Fibroblast of villous mesenchyme (primary cell): ENCODE measurements at regions not wholly inside any gene's neighbourhood (a gene's known extent, or its start where the extent isn't known, plus 50 kb on each side); places are given as distances from the start of the nearest gene placed in this dataset.

Experiments used
- DNase-seq: peaks from one replicate; pipeline ENCODE4 v3.0.0-alpha.2; 2010; ENCODE audit warnings: low read depth
- H3K4me3 ChIP-seq: 2 replicates; pipeline ENCODE4 v1.5.1; 2011; ENCODE audit warnings: low read depth, mild to moderate bottlenecking, low read length
- TF ChIP-seq, protein P1 (sequence below): IDR thresholded peaks from 2 replicates; pipeline ENCODE4 v1.5.1; 2012; ENCODE audit warnings: low read depth, mild to moderate bottlenecking, low read length; ENCODE audit not compliant: insufficient read depth

DNA sequence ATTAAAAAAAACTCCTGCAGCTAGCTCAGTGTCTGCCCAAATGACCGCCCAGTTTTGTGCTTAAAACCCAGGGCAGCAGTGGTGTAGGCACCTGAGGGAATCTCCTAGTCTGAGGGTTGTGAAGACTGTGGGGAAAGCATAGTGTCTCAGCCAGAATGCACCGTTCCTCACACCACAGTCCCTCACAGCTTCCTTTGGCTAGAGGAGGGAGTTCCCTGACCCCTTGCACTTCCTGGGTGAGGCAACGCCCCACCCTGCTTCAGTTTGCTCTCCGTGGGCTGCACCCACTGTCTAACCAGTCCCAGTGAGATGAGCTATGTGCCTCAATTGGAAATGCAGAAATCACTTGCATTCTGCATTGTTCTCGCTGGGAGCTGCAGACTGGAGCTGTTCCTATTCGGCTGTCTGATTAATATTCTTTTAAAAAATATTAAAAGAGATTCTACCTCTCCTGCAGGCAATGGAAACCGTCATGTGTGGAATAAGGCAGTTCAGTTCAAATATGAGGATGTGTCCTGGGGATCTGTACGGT is 645.7 kb downstream of the FGF9 start:
- DNase-seq: no peak
- no peak overlapping the region for H3K4me3 ChIP-seq
- TF ChIP-seq, protein P1, sequence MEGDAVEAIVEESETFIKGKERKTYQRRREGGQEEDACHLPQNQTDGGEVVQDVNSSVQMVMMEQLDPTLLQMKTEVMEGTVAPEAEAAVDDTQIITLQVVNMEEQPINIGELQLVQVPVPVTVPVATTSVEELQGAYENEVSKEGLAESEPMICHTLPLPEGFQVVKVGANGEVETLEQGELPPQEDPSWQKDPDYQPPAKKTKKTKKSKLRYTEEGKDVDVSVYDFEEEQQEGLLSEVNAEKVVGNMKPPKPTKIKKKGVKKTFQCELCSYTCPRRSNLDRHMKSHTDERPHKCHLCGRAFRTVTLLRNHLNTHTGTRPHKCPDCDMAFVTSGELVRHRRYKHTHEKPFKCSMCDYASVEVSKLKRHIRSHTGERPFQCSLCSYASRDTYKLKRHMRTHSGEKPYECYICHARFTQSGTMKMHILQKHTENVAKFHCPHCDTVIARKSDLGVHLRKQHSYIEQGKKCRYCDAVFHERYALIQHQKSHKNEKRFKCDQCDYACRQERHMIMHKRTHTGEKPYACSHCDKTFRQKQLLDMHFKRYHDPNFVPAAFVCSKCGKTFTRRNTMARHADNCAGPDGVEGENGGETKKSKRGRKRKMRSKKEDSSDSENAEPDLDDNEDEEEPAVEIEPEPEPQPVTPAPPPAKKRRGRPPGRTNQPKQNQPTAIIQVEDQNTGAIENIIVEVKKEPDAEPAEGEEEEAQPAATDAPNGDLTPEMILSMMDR: no peak

DNA sequence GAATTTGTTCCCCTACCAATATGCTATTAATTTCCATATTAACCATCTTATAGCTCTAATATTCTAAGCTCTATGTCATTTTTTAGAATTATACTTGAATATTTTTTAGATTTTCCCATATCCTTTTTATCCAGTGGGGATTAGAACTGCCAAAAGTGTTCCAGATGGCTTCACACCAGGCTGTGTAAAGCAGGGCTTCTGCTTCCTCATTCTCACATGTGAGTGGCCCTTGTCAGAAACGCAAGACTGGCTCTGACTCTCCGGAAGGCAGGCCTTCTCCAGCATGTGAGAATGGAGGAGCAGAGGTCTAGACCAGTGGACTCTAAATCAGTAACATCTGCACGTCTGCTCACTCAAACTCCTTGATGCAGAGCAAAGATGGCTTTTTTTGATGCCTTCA is 650.1 kb downstream of the FGF9 start:
- H3K4me3 ChIP-seq: no peak overlapping the region
- TF ChIP-seq, protein P1: no peak
- DNase-seq: no peak

DNA sequence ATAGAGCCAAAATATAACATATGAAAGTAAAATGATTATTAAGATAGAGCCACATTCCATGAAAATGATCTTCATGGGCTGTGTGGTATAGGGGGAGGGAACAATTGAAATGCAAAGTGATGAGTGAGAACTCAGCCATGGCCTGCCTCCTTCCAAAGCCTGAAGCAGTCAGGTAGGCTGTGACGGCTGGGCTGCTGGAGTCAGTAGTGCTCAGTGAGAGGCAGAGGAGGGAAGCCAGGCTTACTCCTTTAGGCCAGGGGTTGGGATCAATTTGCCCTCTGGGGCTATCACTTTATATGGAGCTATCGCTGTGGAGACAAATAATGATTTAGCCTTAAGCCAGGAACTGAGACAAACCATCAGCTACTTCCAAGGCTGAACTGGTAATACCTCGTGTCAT is 654.9 kb downstream of the FGF9 start:
- H3K4me3 ChIP-seq: no peak overlapping the region
- no peak for DNase-seq
- TF ChIP-seq, protein P1: no peak

DNA sequence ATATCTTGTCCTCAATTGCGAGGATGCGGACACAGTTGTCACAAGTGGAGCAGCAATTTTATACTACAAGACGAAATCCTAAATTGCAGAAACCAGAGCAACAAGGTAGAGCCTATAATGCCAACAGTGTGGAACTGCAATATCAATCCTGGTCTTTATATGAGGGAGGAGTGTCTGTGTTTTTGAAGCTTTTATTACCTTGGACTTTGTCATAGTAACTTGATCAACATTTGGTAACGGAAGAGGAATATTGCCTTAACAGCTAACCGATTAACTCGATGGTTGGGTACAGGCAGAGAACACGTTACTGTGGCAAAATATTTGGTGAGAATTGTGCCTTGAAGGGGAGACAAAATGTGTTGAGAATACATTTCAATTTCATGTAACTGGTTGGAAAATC is 661.5 kb downstream of the FGF9 start:
- TF ChIP-seq, protein P1: no peak
- no peak overlapping the region for H3K4me3 ChIP-seq
- no peak for DNase-seq

DNA sequence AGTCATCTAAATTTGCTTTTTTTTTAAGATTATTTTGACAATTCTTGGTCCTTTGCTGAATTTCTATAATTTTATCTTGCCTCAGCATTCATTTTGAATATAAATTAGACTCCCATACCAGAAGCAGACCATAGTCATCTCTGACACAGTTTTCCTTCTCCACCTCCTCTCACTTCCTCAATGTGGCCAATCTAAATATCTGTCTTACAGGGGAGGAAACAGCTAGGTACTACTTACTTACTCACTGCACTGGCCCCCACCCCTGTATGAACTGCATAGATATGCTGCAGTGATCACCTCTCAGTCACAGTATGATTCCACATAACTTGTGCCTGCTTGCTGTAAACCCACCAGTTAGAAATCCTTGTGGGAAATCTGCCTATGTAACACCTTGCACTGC is 665.6 kb downstream of the FGF9 start:
- TF ChIP-seq, protein P1: no peak
- no peak for DNase-seq
- H3K4me3 ChIP-seq: no peak overlapping the region

DNA sequence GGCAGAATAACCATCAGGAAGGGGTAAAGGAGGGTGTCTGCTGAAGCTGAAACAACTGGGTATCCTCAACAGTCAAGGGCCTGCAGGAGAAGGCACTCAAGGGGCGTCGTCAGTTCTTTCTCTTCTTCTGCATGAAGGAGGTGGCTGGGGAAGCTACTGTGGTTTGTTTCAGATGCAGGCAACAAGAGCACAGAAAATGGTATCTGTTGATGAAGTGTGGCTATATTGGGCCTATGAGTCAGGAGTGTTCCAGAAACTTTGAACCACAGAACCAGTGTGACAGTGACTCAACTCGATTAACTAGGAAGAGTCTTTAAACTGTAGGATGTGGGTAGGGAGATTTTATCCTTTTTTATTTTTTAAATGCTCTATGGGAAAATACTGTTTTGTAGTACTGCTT is 686.3 kb downstream of the FGF9 start:
- no peak overlapping the region for H3K4me3 ChIP-seq

More for the DNA sequence above, 686.3 kb downstream of the FGF9 start:
- DNase-seq: peak; percentile 10
- TF ChIP-seq, protein P1: no peak
